ENCODE measurements at regions not wholly inside any gene's neighbourhood (a gene's known extent, or its start where the extent isn't known, plus 50 kb on each side); places are given as distances from the start of the nearest gene placed in this dataset.
A peak's percentile ranks its signal among the peaks of the same experiment; 100 is the strongest.

GRCh38 chr10:93199191-93199751, 125.6 kb downstream of the CYP26A1 start:
- TF ChIP-seq POLR2AphosphoS5 (IDR thresholded peaks at IDR 0.05), result peak in 1 of 3 donors; percentile 77
- TF ChIP-seq, protein P1, sequence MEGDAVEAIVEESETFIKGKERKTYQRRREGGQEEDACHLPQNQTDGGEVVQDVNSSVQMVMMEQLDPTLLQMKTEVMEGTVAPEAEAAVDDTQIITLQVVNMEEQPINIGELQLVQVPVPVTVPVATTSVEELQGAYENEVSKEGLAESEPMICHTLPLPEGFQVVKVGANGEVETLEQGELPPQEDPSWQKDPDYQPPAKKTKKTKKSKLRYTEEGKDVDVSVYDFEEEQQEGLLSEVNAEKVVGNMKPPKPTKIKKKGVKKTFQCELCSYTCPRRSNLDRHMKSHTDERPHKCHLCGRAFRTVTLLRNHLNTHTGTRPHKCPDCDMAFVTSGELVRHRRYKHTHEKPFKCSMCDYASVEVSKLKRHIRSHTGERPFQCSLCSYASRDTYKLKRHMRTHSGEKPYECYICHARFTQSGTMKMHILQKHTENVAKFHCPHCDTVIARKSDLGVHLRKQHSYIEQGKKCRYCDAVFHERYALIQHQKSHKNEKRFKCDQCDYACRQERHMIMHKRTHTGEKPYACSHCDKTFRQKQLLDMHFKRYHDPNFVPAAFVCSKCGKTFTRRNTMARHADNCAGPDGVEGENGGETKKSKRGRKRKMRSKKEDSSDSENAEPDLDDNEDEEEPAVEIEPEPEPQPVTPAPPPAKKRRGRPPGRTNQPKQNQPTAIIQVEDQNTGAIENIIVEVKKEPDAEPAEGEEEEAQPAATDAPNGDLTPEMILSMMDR (IDR thresholded peaks at IDR 0.05 in 8 of 11, conservative IDR thresholded peaks at IDR 0.05 in 3 of 11), result no peak
- no peak for TF ChIP-seq POLR2A (IDR thresholded peaks at IDR 0.05)
